Chondrocyte (in vitro differentiated cells): ENCODE measurements at regions not wholly inside any gene's neighbourhood (a gene's known extent, or its start where the extent isn't known, plus 50 kb on each side); places are given as distances from the start of the nearest gene placed in this dataset.

Experiments used
- DNase-seq: peaks from one replicate; pipeline ENCODE4 v3.0.0; 2021; ENCODE audit warnings: mixed read lengths, low spot score
- H3K27ac Mint-ChIP-seq: one replicate; pipeline ENCODE4 v1.8.0; 2021; ENCODE audit warnings: mild to moderate bottlenecking, moderate library complexity, mixed read lengths; ENCODE audit not compliant: unreplicated experiment
- H3K27me3 Mint-ChIP-seq: 2 replicates; pipeline ENCODE4 v1.8.0; 2021; ENCODE audit warnings: low read depth, mixed read lengths
- H3K36me3 Mint-ChIP-seq: 2 replicates; pipeline ENCODE4 v1.8.0; 2021; ENCODE audit warnings: low read depth, mixed read lengths
- H3K4me1 Mint-ChIP-seq: 2 replicates; pipeline ENCODE4 v1.8.0; 2021; ENCODE audit warnings: low read depth, mild to moderate bottlenecking, mixed read lengths
- H3K4me3 Mint-ChIP-seq: one replicate; pipeline ENCODE4 v1.8.0; 2021; ENCODE audit warnings: mild to moderate bottlenecking, moderate library complexity, mixed read lengths; ENCODE audit not compliant: unreplicated experiment
- H3K9me3 Mint-ChIP-seq: 2 replicates; pipeline ENCODE4 v1.8.0; 2021; ENCODE audit warnings: low read depth, mixed read lengths
- TF ChIP-seq, protein P1 (sequence below): fragments of 200-600 bp; sonication (generic); IDR thresholded peaks from 2 replicates; pipeline ENCODE4 v1.5.0; 2021; ENCODE audit warnings: antibody characterized with exemption, mild to moderate bottlenecking, moderate library complexity

DNA sequence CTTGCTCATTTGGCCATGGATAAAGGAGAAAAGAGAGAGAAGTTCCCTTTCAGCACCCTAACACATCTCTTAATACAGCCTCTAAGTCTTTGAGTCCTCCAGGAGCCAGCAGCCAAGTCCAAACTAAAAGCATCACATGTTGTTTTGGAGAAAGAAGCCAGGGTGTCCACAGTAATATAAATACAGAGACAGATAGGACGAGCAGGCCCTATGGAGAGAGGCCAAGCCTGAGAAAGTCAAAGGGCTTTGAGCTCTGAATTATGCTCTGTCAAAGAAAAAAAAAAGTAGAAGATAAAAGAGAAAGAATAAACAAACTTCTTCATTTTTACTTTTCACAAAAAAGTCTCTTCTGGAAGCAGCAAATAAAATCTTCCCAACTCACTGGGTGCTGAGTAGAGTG lies 92.4 kb upstream of the THBS1 start:
- DNase-seq, result no peak
- Mint-ChIP-seq H3K4me3 (no peak overlapping the region), H3K9me3 (peaks cover 8% of the 10 kb centered on the region), H3K27me3 (no peaks in the 10 kb centered on the region), H3K36me3 (no peaks in the 10 kb centered on the region), H3K4me1 (peaks cover 48% of the 10 kb centered on the region), H3K27ac (peak overlapping the region; percentile 83)
- TF ChIP-seq, protein P1, sequence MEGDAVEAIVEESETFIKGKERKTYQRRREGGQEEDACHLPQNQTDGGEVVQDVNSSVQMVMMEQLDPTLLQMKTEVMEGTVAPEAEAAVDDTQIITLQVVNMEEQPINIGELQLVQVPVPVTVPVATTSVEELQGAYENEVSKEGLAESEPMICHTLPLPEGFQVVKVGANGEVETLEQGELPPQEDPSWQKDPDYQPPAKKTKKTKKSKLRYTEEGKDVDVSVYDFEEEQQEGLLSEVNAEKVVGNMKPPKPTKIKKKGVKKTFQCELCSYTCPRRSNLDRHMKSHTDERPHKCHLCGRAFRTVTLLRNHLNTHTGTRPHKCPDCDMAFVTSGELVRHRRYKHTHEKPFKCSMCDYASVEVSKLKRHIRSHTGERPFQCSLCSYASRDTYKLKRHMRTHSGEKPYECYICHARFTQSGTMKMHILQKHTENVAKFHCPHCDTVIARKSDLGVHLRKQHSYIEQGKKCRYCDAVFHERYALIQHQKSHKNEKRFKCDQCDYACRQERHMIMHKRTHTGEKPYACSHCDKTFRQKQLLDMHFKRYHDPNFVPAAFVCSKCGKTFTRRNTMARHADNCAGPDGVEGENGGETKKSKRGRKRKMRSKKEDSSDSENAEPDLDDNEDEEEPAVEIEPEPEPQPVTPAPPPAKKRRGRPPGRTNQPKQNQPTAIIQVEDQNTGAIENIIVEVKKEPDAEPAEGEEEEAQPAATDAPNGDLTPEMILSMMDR, result no peak

DNA sequence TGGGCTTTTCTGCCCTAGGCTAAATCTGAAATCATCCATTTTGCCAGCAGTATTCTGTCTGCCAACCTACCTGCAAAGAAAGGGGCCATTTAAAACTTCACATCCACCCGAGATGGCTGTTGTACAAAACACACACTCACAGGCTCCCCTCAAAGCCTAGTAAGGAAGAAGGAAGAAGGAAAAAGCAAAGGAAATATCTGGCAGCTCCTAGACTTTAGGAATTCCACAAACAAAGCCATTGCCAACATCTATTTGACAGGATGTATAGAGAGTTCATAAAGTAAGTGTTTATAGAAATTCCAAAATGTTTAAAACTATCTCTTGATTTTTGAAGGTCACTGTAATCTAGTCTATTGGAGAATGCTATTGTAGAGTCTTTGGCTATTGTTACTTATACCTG lies 91.9 kb upstream of the THBS1 start:
- TF ChIP-seq, protein P1, result no peak
- Mint-ChIP-seq H3K27me3 (no peaks in the 10 kb centered on the region), H3K4me3 (no peak overlapping the region), H3K27ac (peak overlapping the region; percentile 83), H3K9me3 (peaks cover 6% of the 10 kb centered on the region), H3K36me3 (no peaks in the 10 kb centered on the region), H3K4me1 (peaks cover 48% of the 10 kb centered on the region)
- no peak for DNase-seq

DNA sequence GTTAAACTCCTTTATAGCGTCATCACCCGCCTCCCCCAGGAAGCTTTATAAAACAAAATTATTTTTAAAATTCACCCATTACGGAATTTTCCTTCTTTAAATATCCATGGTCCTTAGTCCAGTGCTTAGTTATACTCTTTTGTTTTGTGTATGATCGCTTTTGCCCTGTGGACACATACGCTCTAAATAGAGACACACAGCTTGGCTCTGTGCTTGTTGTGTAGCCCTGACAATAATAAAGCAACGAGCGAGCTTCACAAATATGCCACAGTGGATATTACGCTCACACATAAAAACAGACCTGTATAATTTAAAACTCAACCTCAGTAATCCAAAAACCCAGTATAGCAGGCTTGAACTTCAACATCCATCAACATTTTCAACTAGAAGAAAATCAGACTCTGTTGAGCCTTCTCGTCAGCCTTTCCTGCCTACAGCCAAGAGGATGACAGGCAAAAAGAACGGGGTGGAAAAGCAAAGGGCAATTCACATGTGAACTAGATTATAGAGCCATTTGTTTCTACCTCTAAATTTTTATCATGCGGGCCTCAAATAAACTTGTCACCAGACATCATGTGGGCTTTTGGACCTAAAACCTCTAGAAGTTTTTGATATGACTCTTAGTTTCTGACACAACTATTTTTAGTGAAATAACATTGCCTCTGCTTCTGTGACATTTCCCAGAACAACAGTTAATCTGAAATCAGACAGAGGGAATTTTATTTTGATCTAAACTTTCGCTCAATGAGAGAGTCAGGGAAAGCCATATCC lies 89.6 kb upstream of the THBS1 start:
- TF ChIP-seq, protein P1, result no peak
- no peak for DNase-seq
- Mint-ChIP-seq H3K36me3 (no peaks in the 10 kb centered on the region), H3K27me3 (no peaks in the 10 kb centered on the region), H3K9me3 (no peaks in the 10 kb centered on the region), H3K4me1 (peaks cover 61% of the 10 kb centered on the region), H3K4me3 (no peak overlapping the region), H3K27ac (peak overlapping the region; percentile 82)

DNA sequence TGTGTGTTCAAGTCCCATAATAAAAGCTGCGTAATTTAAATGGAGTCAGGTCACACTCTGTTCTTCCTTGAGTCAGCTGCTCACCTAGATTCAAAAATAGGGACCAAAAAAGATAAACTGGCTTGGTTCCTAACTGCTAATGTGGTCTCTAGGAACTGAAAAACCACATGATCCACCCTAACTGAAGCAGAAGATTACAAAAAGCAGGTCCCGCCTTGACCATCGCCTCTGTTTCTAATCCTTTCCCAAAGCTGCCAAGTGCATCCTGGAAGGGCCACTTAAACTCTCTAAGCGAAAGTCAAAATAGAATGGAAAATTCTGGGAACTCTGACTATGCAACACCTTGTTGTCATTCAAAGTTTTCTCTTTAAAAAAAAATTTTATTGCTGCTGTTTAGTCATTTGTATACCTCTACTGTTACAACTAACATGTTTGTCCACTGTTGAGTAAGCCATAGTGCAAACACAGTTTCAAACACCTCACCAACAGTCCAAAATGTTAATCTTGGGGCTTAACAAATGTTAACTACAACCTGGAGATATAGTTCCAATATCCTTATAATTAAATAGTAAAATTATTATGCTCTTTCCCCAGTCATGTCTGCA lies 88.9 kb upstream of the THBS1 start:
- Mint-ChIP-seq H3K4me3 (no peak overlapping the region), H3K36me3 (no peaks in the 10 kb centered on the region), H3K27ac (peak overlapping the region; percentile 47)

DNA sequence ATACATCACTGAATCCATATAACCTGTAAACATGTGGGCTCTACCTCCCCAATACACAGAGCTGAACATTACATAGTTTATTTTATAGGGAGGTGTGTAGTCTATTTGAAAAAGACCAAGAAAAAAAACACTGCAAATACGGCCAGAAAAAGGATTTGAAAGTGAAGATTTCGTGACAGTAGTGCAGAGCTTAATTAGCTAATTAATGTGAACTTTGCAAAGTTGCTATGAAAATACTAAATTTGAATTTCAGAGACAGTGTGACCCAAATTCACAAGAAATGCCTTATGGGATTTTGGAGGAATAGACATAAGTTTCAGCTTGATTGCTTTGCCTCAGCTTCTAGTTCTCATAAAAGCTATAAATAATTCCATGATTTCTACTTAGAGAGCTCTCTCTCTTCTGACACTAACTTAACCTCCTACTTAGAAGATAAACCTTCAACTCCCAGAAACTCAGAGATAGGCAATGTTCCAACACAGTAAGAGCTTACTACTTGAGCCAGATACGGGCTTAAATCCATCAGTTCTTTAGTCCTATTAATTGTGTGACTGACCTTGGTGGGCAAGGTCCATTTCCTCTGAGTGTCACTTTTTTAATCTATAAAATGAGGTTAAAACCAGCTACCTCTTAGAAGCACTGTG lies 87.3 kb upstream of the THBS1 start:
- no peak for DNase-seq
- peaks cover 69% of the 10 kb centered on the region for H3K4me1 Mint-ChIP-seq
- H3K27ac Mint-ChIP-seq, result no peak overlapping the region
- H3K27me3 Mint-ChIP-seq, result no peaks in the 10 kb centered on the region
- H3K36me3 Mint-ChIP-seq, result no peaks in the 10 kb centered on the region
- no peaks in the 10 kb centered on the region for H3K9me3 Mint-ChIP-seq
- H3K4me3 Mint-ChIP-seq, result no peak overlapping the region
- TF ChIP-seq, protein P1, result no peak

More for the DNA sequence above, 88.9 kb upstream of the THBS1 start:
- no peak for DNase-seq
- Mint-ChIP-seq H3K4me1 (peaks cover 64% of the 10 kb centered on the region), H3K9me3 (no peaks in the 10 kb centered on the region), H3K27me3 (no peaks in the 10 kb centered on the region)
- TF ChIP-seq, protein P1, result no peak
